NCI-H2171 (cell line): ENCODE measurements at regions not wholly inside any gene's neighbourhood (a gene's known extent, or its start where the extent isn't known, plus 50 kb on each side); places are given as distances from the start of the nearest gene placed in this dataset.
"Not testable (repeated sequence)": the region's sequence is repeated elsewhere in the genome, so short reads cannot be mapped to it uniquely, and the experiment has no call there.

ENCODE experiments used
- DNase-seq: peaks from one replicate; lab custom pipeline; 2025; lab: John Stamatoyannopoulos, UW

- DNase-seq: no peak
These were observed 360.6 kb upstream of the HNRNPA3 start for GRCh38 chr2:176851889-176852483.

- no peak for DNase-seq
These were observed 359.9 kb upstream of the HNRNPA3 start for GRCh38 chr2:176852667-176853066.

- DNase-seq: no peak
These were observed 358.5 kb upstream of the HNRNPA3 start for GRCh38 chr2:176854062-176854461.

GRCh38 chr2:176854878-176855277 is 357.7 kb upstream of the HNRNPA3 start:
- no peak for DNase-seq

- no peak for DNase-seq
These were observed 355.9 kb upstream of the HNRNPA3 start for GRCh38 chr2:176856683-176857082.

GRCh38 chr2:176865336-176865735 is 347.3 kb upstream of the HNRNPA3 start:
- no peak for DNase-seq

GRCh38 chr2:176872406-176872805 is 340.2 kb upstream of the HNRNPA3 start:
- no peak for DNase-seq

GRCh38 chr2:176873403-176873802 is 339.2 kb upstream of the HNRNPA3 start:
- DNase-seq: no peak

- no peak for DNase-seq
These were observed 336.0 kb upstream of the HNRNPA3 start for GRCh38 chr2:176876493-176877103.

- no peak for DNase-seq
These were observed 333.1 kb upstream of the HNRNPA3 start for GRCh38 chr2:176879426-176879995.

GRCh38 chr2:176882045-176882444 is 330.5 kb upstream of the HNRNPA3 start:
- not testable (repeated sequence) for DNase-seq

GRCh38 chr2:176885001-176885643 is 327.5 kb upstream of the HNRNPA3 start:
- no peak for DNase-seq

- DNase-seq: no peak
These were observed 326.9 kb upstream of the HNRNPA3 start for GRCh38 chr2:176885661-176886060.

- no peak for DNase-seq
These were observed 321.5 kb upstream of the HNRNPA3 start for GRCh38 chr2:176891105-176891504.

GRCh38 chr2:176891857-176892256 is 320.7 kb upstream of the HNRNPA3 start:
- no peak for DNase-seq

GRCh38 chr2:176892676-176893226 is 319.8 kb upstream of the HNRNPA3 start:
- DNase-seq: no peak

- DNase-seq: no peak
These were observed 317.4 kb upstream of the HNRNPA3 start for GRCh38 chr2:176895158-176895557.

GRCh38 chr2:176902454-176902853 is 310.1 kb upstream of the HNRNPA3 start:
- DNase-seq: no peak

- not testable (repeated sequence) for DNase-seq
These were observed 308.5 kb upstream of the HNRNPA3 start for GRCh38 chr2:176904053-176904452.

- DNase-seq: no peak
These were observed 305.3 kb upstream of the HNRNPA3 start for GRCh38 chr2:176907341-176907740.

- no peak for DNase-seq
These were observed 301.8 kb upstream of the HNRNPA3 start for GRCh38 chr2:176910828-176911227.

GRCh38 chr2:176913955-176914354 is 298.6 kb upstream of the HNRNPA3 start:
- no peak for DNase-seq

- DNase-seq: no peak
These were observed 298.2 kb upstream of the HNRNPA3 start for GRCh38 chr2:176914371-176914770.
